HEK293T (cell line): ENCODE measurements at regions not wholly inside any gene's neighbourhood (a gene's known extent, or its start where the extent isn't known, plus 50 kb on each side); places are given as distances from the start of the nearest gene placed in this dataset.

Experiments used
- BHLHE40 ChIP-seq: fragments of 450-650 bp; IDR thresholded peaks from 2 replicates; pipeline ENCODE4 v1.6.1; 2016; ENCODE audit warnings: mild to moderate bottlenecking, moderate library complexity, borderline replicate concordance
- FOXM1 ChIP-seq: fragments of 450-650 bp; IDR thresholded peaks from 2 replicates; pipeline ENCODE4 v1.6.1; 2017; ENCODE audit warnings: mild to moderate bottlenecking, borderline replicate concordance
- L3MBTL2 ChIP-seq: fragments of 450-650 bp; conservative IDR thresholded peaks from 2 replicates; pipeline ENCODE4 v1.6.1; 2016; ENCODE audit warnings: mild to moderate bottlenecking
- PKNOX1 ChIP-seq: fragments of 450-650 bp; IDR thresholded peaks from 2 replicates; pipeline ENCODE4 v1.6.1; 2016
- SP1 ChIP-seq: fragments of 450-650 bp; IDR thresholded peaks from 2 replicates; pipeline ENCODE4 v1.6.1; 2017
- SUZ12 ChIP-seq: fragments of 450-650 bp; IDR thresholded peaks from 2 replicates; pipeline ENCODE4 v1.6.1; 2016; ENCODE audit warnings: mild to moderate bottlenecking
- ZNF384 ChIP-seq: fragments of 450-650 bp; IDR thresholded peaks from 2 replicates; pipeline ENCODE4 v1.6.1; 2016

- TF ChIP-seq SP1 (no peak), BHLHE40 (no peak), ZNF384 (no peak), L3MBTL2 (no peak), FOXM1 (no peak), SUZ12 (no peak), PKNOX1 (no peak)
These were observed 541.9 kb upstream of the C16orf82 start for GRCh38 chr16:26524846-26525245.
